H1 (cell line): ENCODE measurements at regions not wholly inside any gene's neighbourhood (a gene's known extent, or its start where the extent isn't known, plus 50 kb on each side); places are given as distances from the start of the nearest gene placed in this dataset.

Source experiments
- CTCF ChIA-PET: fragments of 300-600 bp; sonication (Branson Sonifier 250); formaldehyde crosslinking; loops from one replicate; lab custom pipeline; 2021; ENCODE audit not compliant: partially characterized antibody; lab: Charles Lee
- POLR2A ChIA-PET: fragments of 300-600 bp; sonication (Branson Sonifier 250); formaldehyde crosslinking; loops from one replicate; lab custom pipeline; 2021; ENCODE audit warnings: inconsistent platforms; ENCODE audit not compliant: partially characterized antibody; lab: Charles Lee
- DNase-seq, 2 experiments: peaks; one replicate each; pipeline versions ENCODE4 v3.0.0 to v3.0.0-alpha.2; 2010 to 2022; ENCODE audit warnings: low spot score in 2 of 2, low read depth in 1 of 2, mixed read lengths in 1 of 2
- FAIRE-seq: peaks from 2 replicates; lab custom pipeline; 2011; peaks lifted over from hg19 to GRCh38; lab: Jason Lieb, UNC
- H2AFZ ChIP-seq: 2 replicates; pipeline ENCODE4 v1.8.1; 2012; ENCODE audit warnings: low read length, inconsistent platforms
- H2AK5ac ChIP-seq: 2 replicates; pipeline ENCODE4 v1.6.1; 2013; ENCODE audit warnings: low read depth, low read length
- H2BK120ac ChIP-seq: replicated peaks from 2 replicates; pipeline ENCODE3; 2013; ENCODE audit warnings: low read depth, low read length, inconsistent platforms
- H2BK12ac ChIP-seq: 2 replicates; pipeline ENCODE4 v1.6.1; 2013; ENCODE audit warnings: low read depth, low read length
- H2BK15ac ChIP-seq: 2 replicates; pipeline ENCODE4 v1.6.1; 2013; ENCODE audit warnings: low read length
- H2BK20ac ChIP-seq: 2 replicates; pipeline ENCODE4 v1.6.1; 2013; ENCODE audit warnings: low read length
- H2BK5ac ChIP-seq: 2 replicates; pipeline ENCODE4 v1.6.1; 2013; ENCODE audit warnings: low read depth, low read length
- H3K14ac ChIP-seq: 2 replicates; pipeline ENCODE4 v1.6.1; 2013; ENCODE audit warnings: inconsistent platforms; ENCODE audit not compliant: insufficient read length
- H3K18ac ChIP-seq: 2 replicates; pipeline ENCODE4 v1.6.1; 2013; ENCODE audit warnings: low read length; ENCODE audit errors: extremely low read depth
- H3K23ac ChIP-seq: 2 replicates; pipeline ENCODE4 v1.6.1; 2013; ENCODE audit warnings: inconsistent platforms; ENCODE audit not compliant: insufficient read length
- H3K23me2 ChIP-seq: 2 replicates; pipeline ENCODE4 v1.6.1; 2013; ENCODE audit warnings: low read depth, low read length
- H3K27ac ChIP-seq: 2 replicates; pipeline ENCODE4 v1.6.1; 2011; ENCODE audit warnings: low read depth, low read length, inconsistent platforms
- H3K27me3 ChIP-seq, 4 experiments: replicated peaks in 1 of 4; 1 replicate in 1 of 4; 2 replicates in 3 of 4; pipeline versions ENCODE4 v1.6.1 to v1.8.1; 2011 to 2013; ENCODE audit warnings: low read length in 3 of 4, mild to moderate bottlenecking in 3 of 4, inconsistent platforms in 2 of 4, mixed read lengths in 2 of 4, moderate library complexity in 1 of 4; ENCODE audit not compliant: control insufficient read depth in 3 of 4, insufficient read depth in 3 of 4; ENCODE audit errors: extremely low read depth in 1 of 4
- H3K36me3 ChIP-seq, 4 experiments: 2 replicates each; pipeline versions ENCODE4 v1.6.1 to v1.8.1; 2011 to 2013; ENCODE audit warnings: mild to moderate bottlenecking in 4 of 4, low read length in 3 of 4, moderate library complexity in 2 of 4, control low read depth in 1 of 4, inconsistent platforms in 1 of 4; ENCODE audit not compliant: insufficient read depth in 4 of 4, control insufficient read depth in 2 of 4
- H3K4ac ChIP-seq: replicated peaks from 2 replicates; pipeline ENCODE3; 2013; ENCODE audit warnings: low read length, low read depth, mixed read lengths, inconsistent platforms; ENCODE audit not compliant: insufficient read length
- H3K4me1 ChIP-seq, 4 experiments: replicated peaks in 1 of 4; 1 replicate in 1 of 4; 2 replicates in 3 of 4; pipeline versions ENCODE4 v1.6.1 to v1.8.1; 2011 to 2013; ENCODE audit warnings: low read length in 3 of 4, inconsistent platforms in 2 of 4, mixed read lengths in 1 of 4; ENCODE audit not compliant: insufficient read depth in 4 of 4, control insufficient read depth in 3 of 4
- H3K4me2 ChIP-seq, 2 experiments: 2 replicates each; pipeline versions ENCODE4 v1.6.1 to v1.8.1; 2011 to 2013; ENCODE audit warnings: low read depth in 2 of 2, low read length in 2 of 2, control low read depth in 1 of 2, inconsistent platforms in 1 of 2, mild to moderate bottlenecking in 1 of 2; ENCODE audit not compliant: insufficient read depth in 1 of 2
- H3K4me3 ChIP-seq, 4 experiments: fragments of 200-600, 300-600 bp in 1 of 4; sonication (generic), shearing (Covaris generic), sonication (Bioruptor Twin) in 1 of 4; 2 replicates each; pipeline versions ENCODE4 v1.5.1 to v1.8.1; 2011 to 2016; ENCODE audit warnings: low read length in 4 of 4, low read depth in 3 of 4, control low read depth in 2 of 4, inconsistent platforms in 2 of 4, mild to moderate bottlenecking in 2 of 4, mixed read lengths in 1 of 4, moderate library complexity in 1 of 4; ENCODE audit not compliant: insufficient read depth in 2 of 4; ENCODE audit errors: extremely low read depth in 1 of 4
- H3K56ac ChIP-seq: replicated peaks from 2 replicates; pipeline ENCODE3; 2013; ENCODE audit warnings: low read depth, mild to moderate bottlenecking, mixed read lengths, low read length, inconsistent platforms; ENCODE audit not compliant: insufficient read length
- H3K79me1 ChIP-seq: 2 replicates; pipeline ENCODE4 v1.6.1; 2013; ENCODE audit warnings: low read depth, low read length, control low read depth
- H3K79me2 ChIP-seq, 2 experiments: 2 replicates each; pipeline versions ENCODE4 v1.6.1 to v1.8.1; 2012 to 2013; ENCODE audit warnings: low read length in 2 of 2, mild to moderate bottlenecking in 2 of 2, inconsistent platforms in 1 of 2; ENCODE audit not compliant: insufficient read depth in 2 of 2, control insufficient read depth in 1 of 2
- H3K9ac ChIP-seq, 4 experiments: replicated peaks in 1 of 4; 1 replicate in 1 of 4; 2 replicates in 3 of 4; pipeline versions ENCODE4 v1.6.1 to v1.8.1; 2011 to 2013; ENCODE audit warnings: low read depth in 3 of 4, low read length in 3 of 4, control low read depth in 2 of 4, mild to moderate bottlenecking in 2 of 4, moderate library complexity in 2 of 4, inconsistent platforms in 1 of 4; ENCODE audit errors: extremely low read depth in 1 of 4
- H3K9me3 ChIP-seq, 2 experiments: 2 replicates each; pipeline versions ENCODE4 v1.6.1 to v1.8.1; 2012 to 2013; ENCODE audit warnings: mild to moderate bottlenecking in 2 of 2, moderate library complexity in 2 of 2, control low read depth in 1 of 2, inconsistent platforms in 1 of 2, low read depth in 1 of 2, low read length in 1 of 2, mixed read lengths in 1 of 2; ENCODE audit not compliant: insufficient read depth in 2 of 2
- H4K20me1 ChIP-seq, 2 experiments: replicated peaks in 1 of 2; 2 replicates each; pipeline versions ENCODE3 to v1.8.1; 2011 to 2013; ENCODE audit warnings: inconsistent platforms in 2 of 2, low read length in 2 of 2, mild to moderate bottlenecking in 1 of 2; ENCODE audit not compliant: insufficient read depth in 2 of 2, control insufficient read depth in 1 of 2
- H4K5ac ChIP-seq: 2 replicates; pipeline ENCODE4 v1.6.1; 2013; ENCODE audit warnings: low read length, low read depth, mixed read lengths, inconsistent platforms; ENCODE audit not compliant: insufficient read length
- H4K8ac ChIP-seq: 2 replicates; pipeline ENCODE4 v1.8.0; 2013; ENCODE audit warnings: mild to moderate bottlenecking, moderate library complexity, low read length, inconsistent platforms; ENCODE audit not compliant: insufficient read depth; ENCODE audit errors: extremely low read depth
- H4K91ac ChIP-seq: replicated peaks from 2 replicates; pipeline ENCODE3; 2013; ENCODE audit warnings: low read length, mixed read lengths, inconsistent platforms; ENCODE audit not compliant: insufficient read length
- ASH2L ChIP-seq: fragments of 200-600, 300-600 bp; sonication (generic); IDR thresholded peaks from one replicate; pipeline ENCODE4 v1.7.1; 2017; ENCODE audit warnings: low read length
- BCL11A ChIP-seq, 2 experiments: IDR thresholded peaks; one replicate each; pipeline ENCODE4 v1.6.1; 2011; ENCODE audit warnings: low read depth in 2 of 2, low read length in 2 of 2, mild to moderate bottlenecking in 2 of 2
- POLR2A ChIP-seq, 2 experiments: IDR thresholded peaks; 1 replicate in 1 of 2; 2 replicates in 1 of 2; pipeline ENCODE4 v1.6.1; 2011; ENCODE audit warnings: low read depth in 2 of 2, low read length in 2 of 2, mild to moderate bottlenecking in 2 of 2; ENCODE audit errors: control extremely low read depth in 1 of 2
- SAP30 ChIP-seq: fragments of 300-600 bp; sonication (generic); IDR thresholded peaks from 2 replicates; pipeline ENCODE4 v1.7.1; 2012; ENCODE audit warnings: low read length, moderate library complexity, mild to moderate bottlenecking, inconsistent platforms; ENCODE audit not compliant: insufficient read depth, insufficient replicate concordance
- TEAD4 ChIP-seq: IDR thresholded peaks from 2 replicates; pipeline ENCODE4 v1.6.1; 2012; ENCODE audit warnings: low read depth, low read length, inconsistent platforms, mixed read lengths
- WGBS, 2 experiments: shearing (Covaris generic) in 1 of 2; methylation state at CpG; one replicate each; pipeline versions ENCODE4 v1.1.6 to v1.1.7; 2013 to 2015; ENCODE audit warnings: low lambda C conversion rate in 2 of 2, mixed read lengths in 2 of 2, inconsistent platforms in 1 of 2, low coverage in 1 of 2, missing lambda C conversion rate in 1 of 2; ENCODE audit not compliant: insufficient replicate concordance in 2 of 2, insufficient coverage in 1 of 2, insufficient read length in 1 of 2; ENCODE audit errors: extremely low coverage in 1 of 2, missing lambda C conversion rate in 1 of 2; 5-methylcytosine and 5-hydroxymethylcytosine counted together

GRCh38 chr1:5720484-5720883 lies 271.7 kb downstream of the NPHP4 start:
- no peak overlapping the region for H3K14ac ChIP-seq
- POLR2A ChIA-PET, result no interaction called here

More at GRCh38 chr1:5720484-5720883, 271.7 kb downstream of the NPHP4 start:
- Histone ChIP-seq H2AK5ac (no peak overlapping the region), H2BK12ac (0 out of 2 replicates have a peak overlapping the region, but pooled peaks have one; percentile 50), H3K36me3 (no peaks in the 10 kb centered on the region), H3K4me2 (no peak overlapping the region), H2BK20ac (no peak overlapping the region), H3K9me3 (peaks cover 4% of the 10 kb centered on the region in 2 experiments; a peak in 2 of 4 replicates), H3K56ac (no peak overlapping the region), H3K79me1 (no peaks in the 10 kb centered on the region), H3K23me2 (no peaks in the 10 kb centered on the region), H2BK120ac (no peak overlapping the region), H4K8ac (no peak overlapping the region), H3K9ac (no peak overlapping the region), H3K4me1 (peaks cover 3 to 18% (median 13%) of the 10 kb centered on the region in 4 experiments), H4K20me1 (no peaks in the 10 kb centered on the region), H3K4ac (no peak overlapping the region), H2AFZ (no peak overlapping the region), H3K4me3 (no peak overlapping the region), H2BK5ac (0 out of 2 replicates have a peak overlapping the region, but pooled peaks have one; percentile 35), H3K23ac (no peak overlapping the region), H3K27me3 (peaks cover 0 to 2% (median 0%) of the 10 kb centered on the region in 4 experiments; a peak in 3 of 7 replicates), H4K91ac (no peak overlapping the region), H2BK15ac (no peak overlapping the region), H3K79me2 (no peaks in the 10 kb centered on the region), H3K27ac (no peak overlapping the region), H4K5ac (no peak overlapping the region), H3K18ac (no peak overlapping the region)
- WGBS, 2 experiments, result 81% methylated on average over 8 of the region's 8 CpGs; no CpG with 5 or more reads in 1 of the 2 experiments
- FAIRE-seq (no peak), DNase-seq (no peak)
- CTCF ChIA-PET, result interaction anchor here (0.5 to 8.8 kb wide), 7 partner anchors 25 to 210 kb away, joined by 3 to 40 read pairs (median 4); no protein-coding TSS in a partner anchor
- TF ChIP-seq SAP30 (no peak), POLR2A (IDR thresholded peaks at IDR 0.05; ENCODE audit: control extremely low read depth in 1 of 2, low read depth in 2 of 2, low read length in 2 of 2) (no peak), BCL11A (IDR thresholded peaks at IDR 0.05; ENCODE audit: low read depth in 2 of 2, low read length in 2 of 2) (no peak), ASH2L (no peak), TEAD4 (no peak)
- TF ChIP-seq, all 59 proteins: peak for 0
